ENCODE measurements at regions not wholly inside any gene's neighbourhood (a gene's known extent, or its start where the extent isn't known, plus 50 kb on each side); places are given as distances from the start of the nearest gene placed in this dataset.
"Not testable (repeated sequence)": the region's sequence is repeated elsewhere in the genome, so short reads cannot be mapped to it uniquely, and the experiment has no call there.

- no peak for DNase-seq
These were observed 263.0 kb downstream of the EIPR1 start for GRCh38 chr2:3114406-3115185.

- DNase-seq = no peak
These were observed 263.8 kb downstream of the EIPR1 start for GRCh38 chr2:3113769-3114168.

GRCh38 chr2:3113122-3113521, 264.5 kb downstream of the EIPR1 start:
- DNase-seq = no peak

GRCh38 chr2:3112553-3112952, 265.1 kb downstream of the EIPR1 start:
- no peak for DNase-seq

DNA sequence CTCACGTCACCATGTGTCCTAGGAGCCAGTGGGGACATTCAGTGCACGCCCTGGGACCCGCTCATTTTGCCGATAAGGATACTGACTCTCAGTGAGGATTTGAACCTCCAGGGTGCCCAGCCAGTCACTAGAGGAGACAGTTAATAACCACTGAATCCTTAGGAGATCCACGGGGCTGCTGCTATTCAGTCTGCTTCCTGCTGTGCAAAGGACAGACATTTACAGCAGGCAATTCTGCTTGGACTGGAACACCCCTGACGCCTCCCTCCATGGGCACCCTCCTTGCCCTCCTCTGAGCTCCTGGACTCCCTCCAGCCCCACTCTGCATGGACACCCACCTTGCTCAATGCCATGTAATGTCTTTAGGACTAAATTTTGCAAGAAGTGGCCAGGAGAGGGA, 265.5 kb downstream of the EIPR1 start:
- no peak for DNase-seq

DNA sequence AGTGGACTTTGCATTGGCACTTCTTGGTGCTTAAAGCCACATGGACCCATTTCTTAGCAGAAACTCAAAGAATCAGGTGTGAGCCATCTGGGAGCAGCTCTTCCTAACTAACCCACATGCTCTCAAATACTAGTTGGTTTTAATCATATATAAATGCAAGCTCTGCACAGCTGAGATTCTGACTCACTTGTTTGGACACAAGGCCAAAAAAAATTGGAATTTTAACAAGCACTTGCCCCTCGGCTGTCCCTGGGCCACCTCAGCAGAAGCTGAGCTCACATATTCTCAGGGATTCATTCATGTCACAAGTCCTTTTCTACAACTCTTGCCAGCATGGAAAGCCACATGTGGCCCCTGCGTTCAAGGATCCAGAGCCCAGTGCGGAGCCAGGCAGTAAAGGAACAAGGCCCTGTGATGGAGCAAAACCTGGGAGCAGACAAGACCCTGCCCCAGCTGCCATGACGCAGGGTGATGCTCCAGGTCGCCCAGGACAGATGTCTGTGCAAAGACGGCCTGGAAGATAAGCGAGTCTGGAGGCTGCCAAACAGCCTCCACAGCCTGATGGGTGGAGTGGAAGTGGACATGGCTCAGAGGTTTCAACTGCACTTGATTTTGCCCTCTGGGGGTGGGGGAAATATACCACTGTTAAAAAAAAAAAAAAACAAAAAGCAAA, 266.5 kb downstream of the EIPR1 start:
- DNase-seq = no peak

DNA sequence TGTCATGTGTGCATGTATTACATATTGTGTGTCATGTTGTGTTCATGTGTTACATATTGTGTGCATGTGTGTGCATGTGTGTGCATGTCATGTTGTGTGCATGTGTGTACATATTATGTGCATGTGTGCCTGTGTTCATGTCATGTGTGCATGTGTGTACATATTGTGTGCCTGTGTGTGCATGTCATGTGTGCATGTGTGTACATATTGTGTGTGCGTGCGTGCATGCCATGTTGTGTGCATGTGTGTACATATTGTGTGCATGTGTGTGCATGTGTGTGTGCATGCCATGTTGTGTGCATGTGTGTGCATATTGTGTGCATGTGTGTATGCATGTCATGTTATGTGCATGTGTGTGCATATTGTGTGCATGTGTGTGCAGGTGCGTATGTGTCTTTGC, 267.1 kb downstream of the EIPR1 start:
- DNase-seq = no peak

DNA sequence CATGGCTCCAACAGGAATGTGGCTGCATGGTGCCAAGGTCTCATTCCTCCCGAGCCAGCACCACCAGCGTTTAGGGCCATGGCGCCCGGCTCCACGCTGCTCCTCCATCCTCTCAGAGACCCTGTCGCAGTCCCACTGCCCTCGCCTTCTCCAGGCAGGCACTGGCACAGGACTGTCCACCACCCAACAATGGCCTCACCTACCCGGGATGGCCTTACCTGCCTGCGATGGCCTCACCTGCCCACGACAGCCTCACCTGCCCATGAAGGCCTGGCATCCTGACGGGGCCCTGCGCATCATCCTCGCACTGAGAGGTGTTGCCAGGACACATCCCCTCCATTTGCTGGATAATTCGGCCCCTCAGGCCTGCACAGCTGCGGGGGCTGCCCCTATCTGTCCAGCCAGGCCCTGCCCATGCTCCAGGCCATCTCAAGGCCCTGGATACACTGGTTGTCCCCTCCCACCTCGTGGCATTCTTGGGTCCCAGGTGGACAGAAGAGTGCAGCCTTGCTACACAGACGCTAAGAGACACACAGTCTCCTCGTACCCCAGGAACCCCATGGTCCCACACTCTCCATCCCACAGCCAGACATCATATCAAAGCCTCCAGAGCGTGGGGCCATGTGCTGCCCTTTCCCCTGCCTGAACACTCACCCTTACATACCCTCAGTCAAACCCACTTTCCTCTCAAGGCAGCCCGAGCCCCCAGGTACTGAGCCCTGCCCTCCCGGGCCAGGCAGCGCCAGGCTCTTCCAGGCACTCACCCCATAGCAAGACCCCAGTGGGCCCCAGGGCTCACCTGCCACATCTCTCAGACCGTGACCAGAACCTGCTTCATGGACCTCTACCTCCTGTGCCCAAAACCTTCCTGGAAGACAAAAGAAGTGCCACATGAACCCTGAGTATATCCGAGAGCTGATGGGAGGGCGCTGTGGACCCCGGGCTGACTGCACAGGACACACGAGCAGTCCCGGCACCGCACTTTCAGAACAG, 268.6 kb downstream of the EIPR1 start:
- DNase-seq = no peak

GRCh38 chr2:3108105-3108504, 269.5 kb downstream of the EIPR1 start:
- DNase-seq = no peak

DNA sequence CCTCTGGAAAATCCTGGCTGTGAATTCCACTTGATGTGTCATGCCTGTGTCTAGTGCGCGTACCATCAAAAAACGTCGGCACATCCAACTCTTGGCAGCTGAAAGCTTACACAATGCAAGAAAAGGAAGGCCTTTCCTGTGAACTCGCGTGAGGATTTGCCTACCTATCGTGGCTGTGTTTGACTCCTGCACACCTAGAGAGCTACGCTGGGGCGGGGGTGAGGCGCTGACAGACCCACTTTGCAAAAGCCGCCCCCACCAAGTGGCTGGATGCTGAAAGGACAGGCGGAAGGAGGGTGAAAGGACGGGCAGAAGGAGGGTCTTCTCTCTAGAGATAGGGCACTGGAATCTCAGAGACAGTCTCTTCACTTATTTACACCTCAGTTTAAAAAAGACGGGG, 270.1 kb downstream of the EIPR1 start:
- DNase-seq = no peak

DNA sequence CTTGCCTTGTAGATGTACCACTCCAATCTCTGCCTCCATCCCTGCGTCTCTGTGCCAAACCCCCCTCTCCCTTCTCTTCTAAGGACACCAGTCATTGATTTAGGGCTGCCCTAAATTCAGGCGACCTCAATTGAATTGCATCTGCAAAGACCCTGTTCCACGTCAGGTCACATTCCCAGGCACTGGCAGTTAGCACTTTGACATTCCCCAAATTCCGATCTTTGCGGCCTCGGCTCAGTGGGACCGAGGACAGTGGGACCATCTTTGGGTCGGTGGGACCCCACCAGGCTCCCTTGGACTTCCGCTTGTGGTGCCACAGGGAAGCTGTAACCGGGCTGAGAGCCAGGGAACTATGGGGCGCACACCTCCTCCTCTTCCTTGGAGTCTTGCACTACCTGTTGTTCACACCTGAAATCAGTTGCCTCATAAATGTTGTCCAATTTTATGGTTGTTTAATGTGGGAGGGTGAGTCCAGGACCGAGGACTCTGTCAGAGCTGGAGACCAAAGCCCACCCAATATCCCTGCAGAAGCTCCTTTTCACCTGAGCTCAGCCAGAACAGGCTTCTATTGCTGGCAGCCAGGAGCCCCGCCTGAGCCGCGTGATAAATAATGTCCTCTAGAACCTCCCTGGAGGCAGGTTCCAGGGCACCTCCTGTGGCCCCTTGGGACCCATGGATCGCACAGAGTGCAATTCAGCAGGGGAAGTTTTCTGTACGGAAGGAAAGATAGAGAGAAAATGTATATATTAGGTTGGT, 271.6 kb downstream of the EIPR1 start:
- DNase-seq = no peak

DNA sequence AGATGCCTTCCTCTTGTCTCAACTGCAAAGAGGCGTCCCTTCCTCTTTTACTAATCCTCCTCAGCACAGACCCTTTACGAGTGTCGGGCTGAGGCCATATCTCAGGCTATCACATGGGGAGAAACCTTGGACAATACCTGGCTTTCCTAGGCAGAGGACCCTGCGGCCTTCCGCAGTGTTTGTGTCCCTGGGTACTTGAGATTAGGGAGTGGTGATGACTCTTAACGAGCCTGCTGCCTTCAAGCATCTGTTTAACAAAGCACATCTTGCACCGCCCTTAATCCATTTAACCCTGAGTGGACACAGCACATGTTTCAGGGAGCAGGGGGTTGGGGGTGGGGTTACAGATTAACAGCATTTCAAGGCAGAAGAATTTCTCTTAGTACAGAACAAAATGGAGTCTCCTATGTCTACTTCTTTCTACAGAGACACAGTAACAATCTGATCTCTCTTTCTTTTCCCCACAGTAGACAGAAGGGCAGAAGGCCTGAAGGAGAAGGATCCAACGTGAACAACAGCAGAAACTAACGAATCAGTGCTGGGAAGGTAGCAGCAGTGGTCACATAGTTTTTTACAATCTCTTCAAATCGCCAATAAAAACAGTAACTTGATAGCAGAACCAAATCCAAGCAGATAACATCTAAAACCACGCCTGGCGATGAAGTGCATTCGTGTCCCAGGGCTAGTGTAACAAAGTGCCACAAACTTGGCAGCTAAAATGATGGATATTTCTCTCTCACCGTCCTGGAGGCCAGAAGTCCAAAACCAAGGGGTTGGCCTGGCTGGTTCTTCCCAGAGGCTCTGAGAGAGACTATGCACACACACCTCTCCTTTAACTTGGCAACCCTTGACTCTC, 272.4 kb downstream of the EIPR1 start:
- DNase-seq = not testable (repeated sequence)

- no peak for DNase-seq
These were observed 273.4 kb downstream of the EIPR1 start for GRCh38 chr2:3104261-3104660.

GRCh38 chr2:3102922-3103569, 274.6 kb downstream of the EIPR1 start:
- no peak for DNase-seq

DNA sequence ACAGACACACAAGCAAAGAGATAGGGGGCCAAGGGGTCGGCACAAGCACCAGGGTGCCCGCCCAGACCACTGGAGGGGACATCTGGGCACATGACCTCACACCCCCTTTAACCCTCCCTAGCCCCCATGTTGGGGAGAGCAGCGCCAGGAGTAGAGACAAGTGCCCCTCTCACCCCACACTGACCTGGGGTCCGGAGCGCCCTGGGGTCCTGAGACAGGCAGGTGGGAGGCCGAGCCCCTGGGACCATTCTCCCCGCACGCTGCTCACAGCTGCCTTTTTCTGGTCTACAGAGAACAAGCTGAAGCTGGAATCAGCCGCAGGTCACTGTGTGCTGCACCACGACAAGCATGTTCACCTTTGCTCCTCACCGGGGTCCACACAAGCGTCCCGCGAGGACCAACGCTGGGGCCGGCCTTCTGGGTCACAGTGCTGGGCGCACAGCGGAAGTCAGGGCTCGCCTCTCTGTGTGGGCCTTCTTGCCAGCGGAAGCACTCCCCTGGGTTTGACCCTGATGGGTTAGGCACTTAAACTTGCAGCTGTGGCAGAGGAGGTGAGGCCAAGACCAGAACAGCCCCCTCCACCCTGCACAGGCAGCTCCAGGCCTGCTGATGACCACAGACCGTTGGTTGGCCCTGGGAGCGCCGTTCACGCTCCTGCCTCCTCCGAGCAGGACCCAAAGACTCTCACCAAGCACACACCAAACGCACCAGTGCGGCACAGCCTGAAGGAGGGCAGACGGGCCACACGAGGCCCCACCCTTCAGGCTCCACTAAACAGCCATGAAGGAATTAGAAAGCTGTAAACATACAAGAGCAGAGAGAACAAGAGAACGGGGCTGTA, 275.3 kb downstream of the EIPR1 start:
- DNase-seq = no peak

- DNase-seq = no peak
These were observed 276.3 kb downstream of the EIPR1 start for GRCh38 chr2:3101016-3101942.

DNA sequence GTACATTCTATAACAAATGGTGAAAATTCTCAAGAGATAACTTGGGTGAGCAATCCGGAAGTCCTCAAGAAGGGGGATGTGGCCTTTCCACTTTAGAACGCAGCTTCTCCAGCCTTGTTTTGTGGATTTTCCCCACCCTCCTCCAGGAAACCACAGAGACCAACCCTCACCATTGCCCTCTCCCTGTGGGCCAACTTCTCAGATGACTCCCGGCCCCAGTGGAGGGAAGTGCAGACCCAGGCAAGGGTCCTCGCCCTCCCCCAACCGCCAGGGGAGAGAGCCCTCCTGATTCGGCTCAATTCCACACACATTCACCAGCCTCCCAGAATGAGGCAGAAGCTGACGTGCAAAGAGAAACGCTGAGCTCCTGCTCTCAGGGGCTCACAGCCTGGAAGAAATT, 277.2 kb downstream of the EIPR1 start:
- DNase-seq = no peak

DNA sequence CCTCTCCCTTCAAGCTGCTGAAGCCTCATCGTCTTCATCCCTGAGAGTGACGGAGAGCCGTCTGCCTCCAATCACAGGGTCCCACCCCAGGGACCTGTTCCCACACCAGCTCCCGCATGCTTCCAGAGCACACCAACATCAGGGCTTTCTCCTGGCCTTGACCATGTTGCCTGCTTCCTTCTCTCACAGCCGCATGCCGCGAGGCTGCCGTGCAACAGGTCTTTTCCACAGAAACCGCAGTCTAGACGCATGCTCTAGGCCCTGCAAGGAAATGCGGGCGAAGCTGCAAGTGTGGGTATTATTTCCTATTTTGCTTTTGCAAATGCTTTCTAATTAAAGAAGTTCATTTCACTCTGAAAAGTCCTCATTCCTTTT, 277.8 kb downstream of the EIPR1 start:
- DNase-seq = no peak

Data from 8988T (cell line).